Fibroblast of pulmonary artery (primary cell): ENCODE measurements at regions not wholly inside any gene's neighbourhood (a gene's known extent, or its start where the extent isn't known, plus 50 kb on each side); places are given as distances from the start of the nearest gene placed in this dataset.
"Not testable (repeated sequence)": the region's sequence is repeated elsewhere in the genome, so short reads cannot be mapped to it uniquely, and the experiment has no call there.

Experiments
- DNase-seq: peaks from one replicate; pipeline ENCODE4 v3.0.0-alpha.2; 2010; ENCODE audit warnings: low read depth
- H3K4me3 ChIP-seq: replicated peaks from 2 replicates; pipeline ENCODE4 v1.5.1; 2011; ENCODE audit warnings: low read depth, mild to moderate bottlenecking, control low read depth, low read length, moderate library complexity
- CTCF ChIP-seq: IDR thresholded peaks from 2 replicates; pipeline ENCODE4 v1.5.1; 2011; ENCODE audit warnings: mild to moderate bottlenecking, control low read depth, low read length, inconsistent platforms; ENCODE audit errors: missing control alignments

- not testable (repeated sequence) for DNase-seq, H3K4me3 ChIP-seq
These were observed 87.8 kb downstream of the TENT5D start for GRCh38 chrX:80508083-80508482.

- DNase-seq = peak; percentile 43
- no peak for TF ChIP-seq CTCF
- H3K4me3 ChIP-seq = no peak overlapping the region
These were observed 91.9 kb downstream of the TENT5D start for GRCh38 chrX:80511969-80512760.

- TF ChIP-seq CTCF = no peak
- no peak for DNase-seq
- H3K4me3 ChIP-seq = no peak overlapping the region
These were observed 92.7 kb downstream of the TENT5D start for GRCh38 chrX:80512924-80513323.

GRCh38 chrX:80513625-80514024, 93.4 kb downstream of the TENT5D start:
- DNase-seq = no peak
- H3K4me3 ChIP-seq = no peak overlapping the region
- TF ChIP-seq CTCF = no peak

GRCh38 chrX:80537096-80537495, 116.8 kb downstream of the TENT5D start:
- DNase-seq = no peak

GRCh38 chrX:80550722-80551121, 130.5 kb downstream of the TENT5D start:
- TF ChIP-seq CTCF = no peak
- no peak overlapping the region for H3K4me3 ChIP-seq
- DNase-seq = no peak

More at GRCh38 chrX:80537096-80537495, 116.8 kb downstream of the TENT5D start:
- TF ChIP-seq CTCF = no peak
- H3K4me3 ChIP-seq = no peak overlapping the region

GRCh38 chrX:80556148-80556547, 135.9 kb downstream of the TENT5D start:
- DNase-seq = no peak
- no peak overlapping the region for H3K4me3 ChIP-seq
- TF ChIP-seq CTCF = no peak
